Heart right ventricle (tissue), 16 donors: ENCODE measurements at regions not wholly inside any gene's neighbourhood (a gene's known extent, or its start where the extent isn't known, plus 50 kb on each side); places are given as distances from the start of the nearest gene placed in this dataset.

ENCODE experiments used
- ATAC-seq, 8 donors: fragments of 200-7000 bp; cut with Tn5 transposase; one replicate each; pipeline ENCODE4 v1.9.1; 2020; ENCODE audit warnings: mild to moderate bottlenecking in 8 of 8, moderate library complexity in 8 of 8, moderate number of reproducible peaks in 1 of 8
- DNase-seq, 2 donors: peaks; one replicate each; pipeline ENCODE4 v3.0.0-alpha.2; 2020
- H3K27ac ChIP-seq, 10 donors: fragments of 200-600 bp; sonication (generic) in 2 of 10; one replicate each; pipeline versions ENCODE4 v1.5.0 to v1.8.0; 2020 to 2022; ENCODE audit warnings: mild to moderate bottlenecking in 3 of 10
- H3K27me3 ChIP-seq, 7 donors: fragments of 200-600 bp; one replicate each; pipeline ENCODE4 v1.8.0; 2021 to 2022; ENCODE audit warnings: mild to moderate bottlenecking in 2 of 7
- H3K36me3 ChIP-seq, 9 donors: fragments of 200-600 bp; sonication (generic) in 1 of 9; one replicate each; pipeline versions ENCODE4 v1.5.0 to v1.8.0; 2020 to 2022; ENCODE audit warnings: mild to moderate bottlenecking in 2 of 9
- H3K4me1 ChIP-seq, 9 donors: fragments of 200-600 bp; sonication (generic) in 1 of 9; one replicate each; pipeline versions ENCODE4 v1.5.0 to v1.8.0; 2020 to 2022; ENCODE audit warnings: mild to moderate bottlenecking in 4 of 9
- H3K4me3 ChIP-seq, 10 donors: fragments of 200-600 bp; sonication (generic) in 2 of 10; one replicate each; pipeline versions ENCODE4 v1.5.0 to v1.8.0; 2020 to 2022; ENCODE audit warnings: mild to moderate bottlenecking in 7 of 10, moderate library complexity in 2 of 10
- H3K9me3 ChIP-seq, 11 donors: fragments of 200-600 bp in 10 of 11; sonication (generic) in 2 of 11; one replicate each; pipeline versions ENCODE4 v1.5.0 to v1.8.0; 2013 to 2022; ENCODE audit warnings: mild to moderate bottlenecking in 2 of 11, control low read depth in 1 of 11, moderate library complexity in 1 of 11
- WGBS, 2 donors: extraction: QIAGEN DNeasy Blood & Tissue Kit; methylation state at CpG; one replicate each; pipeline ENCODE4 v1.1.7; 2013; ENCODE audit warnings: inconsistent platforms in 1 of 2; 5-methylcytosine and 5-hydroxymethylcytosine counted together
- intact Hi-C, 10 donors: fragments of 100-400 bp; cut with DNase I; formaldehyde crosslinking; loops; one replicate each; pipeline versions ENCODE4 v1.11.1 to v1.14.2; 2022
- TF ChIP-seq, protein P1 (sequence below), 9 donors: fragments of 200-600 bp; sonication (generic) in 2 of 9; IDR thresholded peaks; one replicate each; pipeline versions ENCODE4 v1.5.0 to v1.8.0; 2021 to 2022; ENCODE audit warnings: antibody characterized with exemption in 9 of 9, mild to moderate bottlenecking in 5 of 9, moderate library complexity in 1 of 9
- donor health status: Arrhythmogenic right ventricular cardiomyopathy.
- donor health status: ischemic (EF 13 %, LVEDD 7.1; RV severe dilation, severe dysfunction).
- donor health status: healthy with polysubstance abuse.
- donor health status: DM: no; HTN: yes; CAD: no.
- donor health status: DM: no; HTN: no; CAD: no.
- donor health status: ischemic (EF 25% LVEDD 6.9; RV normal size, moderate dysfunction).
- donor health status: ischemic (EF 25% LVEDD 5.7; RV mildly dilated, moderate dysfunction).
- donor health status: healthy.
- donor health status: DM: yes; HTN: yes; CAD: no.
- donor health status: Ischemic cardiomyopathy.
- donor health status: ischemic (EF 35%, LVEDD 5.7; RV mildly dilated, moderate dysfunction).
- donor health status: nonischemic (EF 11% LVEDD 7.7; RV severe dilation, severe dysfunction).
- donor health status: DM: yes; HTN: yes; CAD: no.
- donor health status: PGD.
- donor health status: ischemic (EF 29% LVEDD 5.4; RV normal size, mild dysfunction).
- donor health status: nonischemic (EF 23%, LVEDD 6.1; RV moderate dilation, normal function).

- intact Hi-C loops, result loop anchor here in 2 of 10 donors (10.0 kb wide), 2 partner anchors 85 to 105 kb away; no protein-coding TSS in a partner anchor
Measured at GRCh38 chr2:8489751-8490150, 192.1 kb upstream of the ID2 start.

GRCh38 chr2:8490166-8490721, 191.6 kb upstream of the ID2 start:
- intact Hi-C loops, result loop anchor here in 1 of 10 donors (10.0 kb wide), 1 partner anchor 105 kb away; no protein-coding TSS in a partner anchor
- Histone ChIP-seq H3K9me3 (no peaks in the 10 kb centered on the region), H3K4me3 (no peak overlapping the region), H3K36me3 (no peaks in the 10 kb centered on the region), H3K27me3 (no peaks in the 10 kb centered on the region), H3K27ac (no peak overlapping the region), H3K4me1 (peaks cover 9 to 65% (median 39%) of the 10 kb centered on the region in 9 donors)
- TF ChIP-seq, protein P1, sequence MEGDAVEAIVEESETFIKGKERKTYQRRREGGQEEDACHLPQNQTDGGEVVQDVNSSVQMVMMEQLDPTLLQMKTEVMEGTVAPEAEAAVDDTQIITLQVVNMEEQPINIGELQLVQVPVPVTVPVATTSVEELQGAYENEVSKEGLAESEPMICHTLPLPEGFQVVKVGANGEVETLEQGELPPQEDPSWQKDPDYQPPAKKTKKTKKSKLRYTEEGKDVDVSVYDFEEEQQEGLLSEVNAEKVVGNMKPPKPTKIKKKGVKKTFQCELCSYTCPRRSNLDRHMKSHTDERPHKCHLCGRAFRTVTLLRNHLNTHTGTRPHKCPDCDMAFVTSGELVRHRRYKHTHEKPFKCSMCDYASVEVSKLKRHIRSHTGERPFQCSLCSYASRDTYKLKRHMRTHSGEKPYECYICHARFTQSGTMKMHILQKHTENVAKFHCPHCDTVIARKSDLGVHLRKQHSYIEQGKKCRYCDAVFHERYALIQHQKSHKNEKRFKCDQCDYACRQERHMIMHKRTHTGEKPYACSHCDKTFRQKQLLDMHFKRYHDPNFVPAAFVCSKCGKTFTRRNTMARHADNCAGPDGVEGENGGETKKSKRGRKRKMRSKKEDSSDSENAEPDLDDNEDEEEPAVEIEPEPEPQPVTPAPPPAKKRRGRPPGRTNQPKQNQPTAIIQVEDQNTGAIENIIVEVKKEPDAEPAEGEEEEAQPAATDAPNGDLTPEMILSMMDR (IDR thresholded peaks at IDR 0.05), result no peak
- 96 to 98% methylated on average over 2 of the region's 2 CpGs for WGBS, 2 donors
- no peak for ATAC-seq
- no peak for DNase-seq

More at GRCh38 chr2:8489751-8490150, 192.1 kb upstream of the ID2 start:
- TF ChIP-seq, protein P1 (IDR thresholded peaks at IDR 0.05), result no peak
- Histone ChIP-seq H3K4me1 (peaks cover 6 to 60% (median 34%) of the 10 kb centered on the region in 9 donors), H3K4me3 (no peak overlapping the region), H3K9me3 (no peaks in the 10 kb centered on the region), H3K27ac (no peak overlapping the region), H3K27me3 (no peaks in the 10 kb centered on the region), H3K36me3 (no peaks in the 10 kb centered on the region)
- DNase-seq (no peak), ATAC-seq (no peak)
- WGBS, 2 donors, result 98 to 99% methylated on average over 8 of the region's 8 CpGs

DNA sequence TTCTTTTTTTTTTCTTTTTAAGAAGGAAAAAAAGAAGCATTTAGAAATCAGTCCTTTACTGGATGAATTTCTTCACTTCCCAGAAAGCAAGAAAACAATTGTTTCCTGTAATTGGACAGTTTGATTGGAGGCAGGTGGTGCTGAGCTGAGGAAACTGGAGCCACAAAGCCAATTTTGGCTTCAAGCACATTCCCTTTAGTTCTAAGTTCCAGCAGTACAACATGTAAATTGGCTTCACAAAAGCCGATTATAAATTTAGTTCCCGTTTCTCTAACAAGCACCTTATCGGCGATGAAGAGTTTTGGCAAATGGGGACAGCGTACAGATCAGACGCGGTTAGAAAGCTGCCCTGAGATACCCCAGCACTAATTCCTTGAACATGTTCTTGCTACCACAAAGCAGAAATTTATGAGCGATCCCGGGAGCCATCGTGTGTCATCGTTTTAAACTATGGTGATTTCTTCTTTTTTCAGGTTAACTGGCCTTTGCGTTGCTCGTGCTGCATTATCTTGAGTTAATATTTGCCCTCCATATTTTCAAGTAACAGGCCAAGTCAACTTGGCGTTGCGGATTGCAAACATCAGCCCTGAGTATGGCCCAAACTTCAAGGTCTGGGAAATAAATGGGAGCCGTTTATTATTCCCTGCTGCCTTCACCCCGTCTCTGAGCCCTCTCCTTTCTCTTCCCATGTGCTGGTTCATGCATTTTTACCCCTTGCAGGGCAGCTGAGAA, 190.4 kb upstream of the ID2 start:
- Histone ChIP-seq H3K36me3 (no peaks in the 10 kb centered on the region), H3K4me3 (no peak overlapping the region), H3K27ac (peak overlapping the region in 2 of 10 donors; percentile 6 to 41), H3K4me1 (peaks cover 12 to 72% (median 51%) of the 10 kb centered on the region in 9 donors), H3K27me3 (no peaks in the 10 kb centered on the region), H3K9me3 (no peaks in the 10 kb centered on the region)
- WGBS, 2 donors, result 69 to 79% methylated on average over 17 of the region's 17 CpGs
- intact Hi-C loops, result loop anchor here in 1 of 10 donors (10.0 kb wide), 1 partner anchor 107 kb away; no protein-coding TSS in a partner anchor
- ATAC-seq, result no peak
- TF ChIP-seq, protein P1 (IDR thresholded peaks at IDR 0.05), result no peak
- no peak for DNase-seq

GRCh38 chr2:8494151-8494550, 187.7 kb upstream of the ID2 start:
- no peaks in the 10 kb centered on the region for H3K27me3 ChIP-seq
- WGBS, 2 donors, result 83 to 86% methylated on average over 9 of the region's 9 CpGs
- ATAC-seq, result peak in 1 of 8 donors; percentile 2
- DNase-seq, result no peak
- H3K27ac ChIP-seq, result peak overlapping the region in 4 of 10 donors; percentile 11 to 55 (median 22)
- no peak overlapping the region for H3K4me3 ChIP-seq
- intact Hi-C loops, result loop anchor here in 1 of 10 donors (10.0 kb wide), 1 partner anchor 109 kb away; no protein-coding TSS in a partner anchor
- no peaks in the 10 kb centered on the region for H3K36me3 ChIP-seq
- TF ChIP-seq, protein P1 (IDR thresholded peaks at IDR 0.05), result no peak
- H3K4me1 ChIP-seq, result peaks cover 12 to 68% (median 56%) of the 10 kb centered on the region in 9 donors
- no peaks in the 10 kb centered on the region for H3K9me3 ChIP-seq
